Fibroblast of villous mesenchyme (primary cell): ENCODE measurements at regions not wholly inside any gene's neighbourhood (a gene's known extent, or its start where the extent isn't known, plus 50 kb on each side); places are given as distances from the start of the nearest gene placed in this dataset.

Source experiments
- DNase-seq: peaks from one replicate; pipeline ENCODE4 v3.0.0-alpha.2; 2010; ENCODE audit warnings: low read depth
- H3K4me3 ChIP-seq: 2 replicates; pipeline ENCODE4 v1.5.1; 2011; ENCODE audit warnings: low read depth, mild to moderate bottlenecking, low read length
- CTCF ChIP-seq: IDR thresholded peaks from 2 replicates; pipeline ENCODE4 v1.5.1; 2012; ENCODE audit warnings: low read depth, mild to moderate bottlenecking, low read length; ENCODE audit not compliant: insufficient read depth

DNA sequence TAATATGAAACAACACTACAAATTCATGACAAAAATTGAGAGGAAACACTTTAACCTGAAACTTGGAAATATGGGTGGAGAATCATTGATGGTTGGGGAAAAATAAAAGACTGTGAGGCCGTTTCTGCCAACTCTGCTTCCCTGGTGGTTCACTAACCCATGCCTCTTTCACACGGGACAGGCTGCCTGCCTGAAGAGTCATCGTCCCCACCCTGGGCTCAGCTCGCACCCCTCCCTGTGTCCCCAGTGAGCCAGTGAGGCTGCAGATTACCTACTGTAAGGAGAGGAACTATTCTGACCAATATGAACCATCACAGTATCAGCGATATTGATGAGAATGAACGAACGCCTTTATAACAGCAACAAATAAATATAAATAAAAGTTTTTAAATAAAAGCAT is 357.8 kb upstream of the CDH20 start:
- no peak for TF ChIP-seq CTCF
- H3K4me3 ChIP-seq = no peak overlapping the region
- DNase-seq = no peak

DNA sequence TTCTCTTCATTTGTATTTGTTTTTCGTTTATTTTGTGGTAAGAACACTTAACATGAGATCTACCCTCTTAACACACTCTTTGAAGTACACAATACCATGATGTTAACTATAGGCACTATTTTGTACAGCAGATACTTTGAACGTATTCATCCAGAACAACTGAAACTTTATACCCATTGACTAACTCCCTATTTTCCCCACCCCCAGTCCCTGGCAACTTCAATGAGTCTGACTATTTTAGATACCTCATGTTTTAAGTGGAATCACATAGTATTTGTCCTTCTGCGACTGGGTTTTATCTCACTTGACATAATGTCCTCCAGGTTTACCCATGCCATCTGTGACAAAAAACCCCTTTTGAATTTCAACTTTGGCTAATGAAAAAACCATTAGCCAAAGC is 356.3 kb upstream of the CDH20 start:
- H3K4me3 ChIP-seq = no peak overlapping the region

DNA sequence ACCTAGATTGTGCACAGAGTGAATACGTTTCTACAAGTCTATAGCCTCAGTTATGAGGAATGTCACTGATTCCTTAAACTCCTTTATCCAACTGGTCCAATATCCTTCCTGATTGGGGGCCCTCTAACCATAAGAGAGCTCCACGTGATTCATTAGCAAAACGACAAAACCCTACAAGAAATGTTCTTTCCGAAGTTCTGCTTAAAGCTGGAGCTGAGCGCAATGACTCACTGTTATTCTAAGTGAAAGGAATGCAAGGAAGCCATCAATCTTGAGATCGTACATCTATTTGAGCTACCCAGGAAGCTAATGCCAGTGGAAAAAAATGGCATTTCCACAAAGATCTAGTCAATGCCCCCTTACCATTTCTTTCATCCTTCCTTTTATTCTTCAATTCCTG is 354.9 kb upstream of the CDH20 start:
- H3K4me3 ChIP-seq = no peak overlapping the region
- peak; percentile 36 for DNase-seq
- no peak for TF ChIP-seq CTCF

More for the DNA sequence above, 356.3 kb upstream of the CDH20 start:
- no peak for DNase-seq
- TF ChIP-seq CTCF = no peak

DNA sequence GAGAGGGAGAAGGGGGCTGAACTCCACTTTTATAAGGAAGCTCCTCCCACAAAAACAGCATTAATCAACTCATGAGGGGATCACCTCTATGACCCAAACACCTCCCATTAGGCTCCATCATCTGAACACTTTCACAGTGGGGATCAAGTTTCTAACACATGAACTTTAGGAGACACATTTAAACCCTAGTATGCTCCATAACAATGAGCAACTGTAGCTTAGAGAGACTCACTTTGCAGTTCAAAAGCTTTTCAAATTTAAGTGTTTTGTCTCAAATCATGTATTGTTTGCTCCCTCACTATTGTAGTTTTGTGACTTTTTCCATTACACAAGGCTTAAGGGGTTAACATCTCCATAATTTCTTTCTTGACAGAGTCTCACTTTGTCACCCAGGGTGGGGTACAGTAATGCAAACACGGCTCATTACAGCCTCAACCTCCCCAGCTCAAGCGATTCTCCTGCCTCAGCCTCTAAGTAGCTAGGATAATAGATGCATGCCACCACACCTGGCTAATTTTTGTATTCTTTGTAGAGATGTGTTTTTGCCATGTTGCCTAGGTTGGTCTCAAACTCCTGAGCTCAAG is 352.7 kb upstream of the CDH20 start:
- TF ChIP-seq CTCF = no peak

DNA sequence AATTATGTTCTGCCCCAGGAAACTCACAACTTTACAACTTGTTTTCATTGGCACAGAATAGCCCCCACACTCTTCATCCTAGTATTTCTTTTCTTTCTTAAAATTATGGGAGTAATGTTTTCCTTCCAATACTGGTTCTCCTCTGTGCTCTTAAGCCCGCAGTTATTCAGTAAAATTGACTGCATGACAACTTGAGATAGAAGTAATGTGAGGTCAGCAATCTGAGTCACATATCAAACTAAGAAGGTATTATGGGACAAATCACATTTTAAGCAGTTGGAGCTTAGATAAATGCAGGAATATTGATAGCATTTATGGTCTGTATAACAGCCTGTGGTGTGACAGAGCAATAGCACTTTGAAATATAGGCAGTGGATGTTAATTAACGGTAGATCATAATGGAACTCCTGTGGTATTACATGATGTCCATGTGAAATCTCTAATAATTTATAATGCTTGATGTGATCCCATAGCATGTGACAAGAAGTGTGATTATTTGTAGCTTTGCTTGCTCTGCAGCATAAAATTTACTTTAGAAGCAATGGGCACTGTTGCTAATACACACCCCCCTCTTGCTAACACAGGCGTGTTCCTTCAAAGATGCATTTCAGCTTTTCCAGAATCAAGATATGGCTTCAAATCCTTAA is 351.4 kb upstream of the CDH20 start:
- TF ChIP-seq CTCF = no peak
- peak; percentile 27 for DNase-seq
- no peak overlapping the region for H3K4me3 ChIP-seq

More for the DNA sequence above, 352.7 kb upstream of the CDH20 start:
- DNase-seq = no peak
- no peak overlapping the region for H3K4me3 ChIP-seq

- TF ChIP-seq CTCF = no peak
- no peak overlapping the region for H3K4me3 ChIP-seq
- DNase-seq = no peak
Measured at GRCh38 chr18:60982329-60982695, 350.9 kb upstream of the CDH20 start.

GRCh38 chr18:60982928-60983327 is 350.3 kb upstream of the CDH20 start:
- no peak for DNase-seq
- H3K4me3 ChIP-seq = no peak overlapping the region
- no peak for TF ChIP-seq CTCF
